Lower lobe of right lung (tissue), 2 donors: ENCODE measurements at regions not wholly inside any gene's neighbourhood (a gene's known extent, or its start where the extent isn't known, plus 50 kb on each side); places are given as distances from the start of the nearest gene placed in this dataset.

Source experiments
- ATAC-seq, 2 donors: fragments of 200-7000 bp; cut with Tn5 transposase; one replicate each; pipeline ENCODE4 v1.9.1; 2020 to 2022; ENCODE audit warnings: mild to moderate bottlenecking in 2 of 2, moderate library complexity in 2 of 2
- DNase-seq: peaks from one replicate; pipeline ENCODE4 v3.0.0-alpha.2; 2020
- H3K27ac ChIP-seq: fragments of 200-600 bp; one replicate; pipeline ENCODE4 v1.8.0; 2022
- H3K27me3 ChIP-seq: fragments of 200-600 bp; one replicate; pipeline ENCODE4 v1.8.0; 2022; ENCODE audit warnings: low read depth
- H3K36me3 ChIP-seq: fragments of 200-600 bp; one replicate; pipeline ENCODE4 v1.8.0; 2022; ENCODE audit warnings: mild to moderate bottlenecking
- H3K4me1 ChIP-seq: fragments of 200-600 bp; one replicate; pipeline ENCODE4 v1.8.0; 2022
- H3K4me3 ChIP-seq: fragments of 200-600 bp; one replicate; pipeline ENCODE4 v1.8.0; 2022; ENCODE audit warnings: mild to moderate bottlenecking
- H3K9me3 ChIP-seq: fragments of 200-600 bp; one replicate; pipeline ENCODE4 v1.8.0; 2022
- CTCF ChIP-seq: fragments of 200-600 bp; IDR thresholded peaks from one replicate; pipeline ENCODE4 v1.8.0; 2022; ENCODE audit warnings: antibody characterized with exemption, mild to moderate bottlenecking
- intact Hi-C: fragments of 100-400 bp; cut with DNase I; formaldehyde crosslinking; loops from one replicate; pipeline ENCODE4 v1.11.0; 2022
- donor health status: DM: no; HTN: yes; CAD: no; lungs with severe emphysema.

DNA sequence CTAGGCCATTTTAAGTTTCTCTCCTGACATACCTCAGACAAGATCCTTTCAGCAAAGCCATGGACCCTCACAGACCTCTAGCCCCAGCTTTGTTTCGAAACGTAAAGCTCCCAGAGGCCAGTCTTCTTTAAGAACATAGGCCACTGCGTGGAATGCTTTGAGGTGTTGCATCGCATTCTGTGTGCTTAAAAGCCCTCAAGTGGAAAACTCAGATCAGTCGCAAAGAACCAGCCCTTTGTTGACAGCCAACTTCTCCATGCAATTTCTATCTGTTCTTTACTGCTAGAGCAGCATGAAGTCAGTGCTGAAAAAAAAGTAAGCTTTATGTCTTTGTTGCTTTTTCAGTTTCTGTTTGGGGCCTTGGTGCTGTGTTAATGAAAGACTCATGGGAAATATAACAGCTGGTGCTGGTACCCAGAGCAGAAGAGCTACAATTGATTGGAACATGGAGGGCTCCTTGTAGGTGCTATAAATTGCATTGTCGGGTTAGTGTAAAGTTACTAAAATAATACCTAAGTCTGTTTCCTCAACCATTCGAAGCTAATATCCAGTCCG lies 142.6 kb downstream of the MAP3K7 start:
- intact Hi-C loops: no loop called here
- DNase-seq: no peak
- Histone ChIP-seq H3K9me3 (no peaks in the 10 kb centered on the region), H3K27me3 (peaks cover 3% of the 10 kb centered on the region), H3K27ac (no peak overlapping the region), H3K4me3 (no peak overlapping the region), H3K4me1 (no peaks in the 10 kb centered on the region), H3K36me3 (no peaks in the 10 kb centered on the region)
- no peak for ATAC-seq
- no peak for TF ChIP-seq CTCF

GRCh38 chr6:90442366-90442765 lies 144.5 kb downstream of the MAP3K7 start:
- ATAC-seq (no peak), DNase-seq (no peak)

GRCh38 chr6:90440586-90441283 lies 144.1 kb upstream of the BACH2 start:
- no peak overlapping the region for H3K27ac ChIP-seq
- no peaks in the 10 kb centered on the region for H3K9me3 ChIP-seq
- H3K4me3 ChIP-seq: no peak overlapping the region
- ATAC-seq (no peak), DNase-seq (no peak)
- no peaks in the 10 kb centered on the region for H3K36me3 ChIP-seq
- peaks cover 3% of the 10 kb centered on the region for H3K27me3 ChIP-seq
- intact Hi-C loops: no loop called here
- no peaks in the 10 kb centered on the region for H3K4me1 ChIP-seq
- TF ChIP-seq CTCF: no peak

More at GRCh38 chr6:90442366-90442765, 144.5 kb downstream of the MAP3K7 start:
- Histone ChIP-seq H3K4me3 (no peak overlapping the region), H3K4me1 (no peaks in the 10 kb centered on the region), H3K27me3 (peaks cover 3% of the 10 kb centered on the region), H3K27ac (no peak overlapping the region), H3K36me3 (no peaks in the 10 kb centered on the region), H3K9me3 (no peaks in the 10 kb centered on the region)
- intact Hi-C loops: no loop called here
- TF ChIP-seq CTCF: no peak

GRCh38 chr6:90439586-90439985 lies 142.9 kb upstream of the BACH2 start:
- intact Hi-C loops: no loop called here
- no peak overlapping the region for H3K27ac ChIP-seq
- peaks cover 3% of the 10 kb centered on the region for H3K27me3 ChIP-seq
- DNase-seq (no peak), ATAC-seq (no peak)
- no peaks in the 10 kb centered on the region for H3K36me3 ChIP-seq
- H3K9me3 ChIP-seq: no peaks in the 10 kb centered on the region
- H3K4me3 ChIP-seq: no peak overlapping the region
- no peaks in the 10 kb centered on the region for H3K4me1 ChIP-seq
- TF ChIP-seq CTCF: no peak

- intact Hi-C loops: no loop called here
- H3K4me3 ChIP-seq: no peak overlapping the region
- no peaks in the 10 kb centered on the region for H3K36me3 ChIP-seq
- TF ChIP-seq CTCF: no peak
- no peaks in the 10 kb centered on the region for H3K4me1 ChIP-seq
- no peaks in the 10 kb centered on the region for H3K9me3 ChIP-seq
- ATAC-seq (no peak), DNase-seq (no peak)
- no peaks in the 10 kb centered on the region for H3K27me3 ChIP-seq
- no peak overlapping the region for H3K27ac ChIP-seq
Measured at GRCh38 chr6:90436403-90436802, 139.8 kb upstream of the BACH2 start.
